ENCODE measurements at regions not wholly inside any gene's neighbourhood (a gene's known extent, or its start where the extent isn't known, plus 50 kb on each side); places are given as distances from the start of the nearest gene placed in this dataset.
"Not testable (repeated sequence)": the region's sequence is repeated elsewhere in the genome, so short reads cannot be mapped to it uniquely, and the experiment has no call there.

DNA sequence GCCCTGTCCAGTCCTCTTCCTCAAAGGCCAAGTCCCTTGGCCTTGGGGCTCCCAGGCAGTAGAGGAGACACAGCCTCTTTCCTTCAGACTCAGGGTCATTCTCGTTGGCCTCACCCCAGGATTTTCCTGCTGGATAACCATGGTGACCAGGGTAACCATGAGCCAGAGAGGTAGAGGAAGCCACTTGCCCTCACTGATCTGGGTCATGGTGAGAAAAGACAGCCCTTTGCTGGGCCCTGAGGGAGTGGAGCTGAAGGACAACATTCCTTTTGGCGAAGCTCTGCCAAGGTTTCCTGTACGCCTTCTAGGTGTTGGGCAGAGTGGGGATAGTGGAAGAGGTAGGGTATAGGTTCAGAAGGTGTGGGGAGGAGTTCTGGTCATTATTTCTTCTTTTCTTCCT lies 53.1 kb upstream of the WNT4 start:
- DNase-seq (ENCODE audit: low read depth) = no peak

DNA sequence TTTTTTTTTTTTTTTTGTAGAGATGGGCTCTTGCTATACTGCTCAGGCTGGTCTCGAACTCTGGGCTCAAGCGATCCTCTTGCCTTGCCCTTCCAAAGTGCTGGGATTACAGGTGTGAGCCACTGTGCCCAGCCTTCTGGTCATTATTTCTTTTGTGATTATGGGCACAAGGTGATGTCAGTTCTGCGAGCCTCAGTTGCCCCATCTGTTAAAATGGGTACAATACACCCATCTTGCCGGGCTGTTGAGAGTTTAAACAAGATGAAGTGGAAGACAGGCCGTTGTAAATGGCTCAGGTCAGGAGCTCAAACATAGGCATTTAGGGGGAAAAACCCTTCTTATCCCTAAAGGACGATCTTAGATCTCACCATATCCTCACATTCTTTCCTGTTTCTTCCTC lies 53.7 kb upstream of the WNT4 start:
- DNase-seq (ENCODE audit: low read depth) = no peak

DNA sequence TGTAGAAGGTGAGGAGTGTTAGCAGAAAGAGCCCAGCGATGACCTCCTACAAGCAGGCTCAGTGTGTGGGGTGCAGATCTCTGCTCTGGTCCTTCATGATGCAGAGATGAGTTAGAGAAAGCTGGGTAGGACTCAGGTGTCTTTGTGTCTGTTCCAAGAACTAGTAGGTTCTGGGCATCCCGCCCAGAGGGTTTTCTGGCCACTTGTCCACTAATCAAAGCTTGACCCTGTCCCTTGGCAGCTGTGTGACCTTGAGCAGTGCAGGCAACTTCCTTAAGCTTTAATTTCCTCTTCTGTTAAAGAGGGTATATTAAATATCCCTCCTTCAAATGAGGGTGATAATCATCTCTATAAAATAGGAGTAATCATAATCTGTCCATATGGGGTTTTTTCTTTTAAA lies 54.7 kb upstream of the WNT4 start:
- DNase-seq (ENCODE audit: low read depth) = no peak

DNA sequence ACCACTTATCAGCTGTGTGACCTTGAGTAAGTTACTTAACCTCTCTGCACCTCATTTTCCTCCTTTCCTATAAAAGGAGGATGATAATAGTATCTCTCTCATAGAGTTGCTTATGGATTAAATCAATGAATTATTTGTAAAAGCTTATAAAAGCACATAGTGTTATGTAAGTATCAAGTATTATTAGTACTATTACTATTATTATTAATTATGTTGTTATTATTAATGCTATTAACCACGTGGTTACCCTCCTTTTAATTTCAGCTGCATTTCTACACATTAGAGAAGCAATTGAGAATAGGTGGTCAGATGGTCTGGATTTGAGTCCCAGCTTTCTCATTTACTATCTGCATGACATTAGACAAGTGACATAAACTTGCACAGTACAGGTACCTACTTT lies 58.1 kb upstream of the WNT4 start:
- no peak for DNase-seq (ENCODE audit: low read depth)

DNA sequence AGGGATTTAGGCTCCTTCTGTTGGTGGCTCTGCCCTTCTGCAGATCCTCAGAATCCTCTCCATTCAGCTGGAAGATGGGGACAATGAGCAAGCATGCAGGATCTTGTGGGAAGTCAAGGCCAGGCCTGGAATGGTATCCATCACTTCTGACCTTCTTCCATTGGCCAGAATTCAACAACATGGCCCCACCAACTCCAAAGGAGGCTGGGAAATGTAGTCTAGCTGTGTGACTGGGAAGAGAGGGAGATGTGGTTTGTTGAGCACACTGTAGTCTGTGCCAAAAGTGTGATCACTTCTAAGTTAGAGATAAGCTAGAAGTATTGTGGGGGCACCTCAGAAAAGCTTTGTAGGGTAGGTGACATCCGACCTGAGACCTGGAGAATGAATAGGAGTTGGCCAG lies 60.4 kb upstream of the WNT4 start:
- no peak for DNase-seq (ENCODE audit: low read depth)

DNA sequence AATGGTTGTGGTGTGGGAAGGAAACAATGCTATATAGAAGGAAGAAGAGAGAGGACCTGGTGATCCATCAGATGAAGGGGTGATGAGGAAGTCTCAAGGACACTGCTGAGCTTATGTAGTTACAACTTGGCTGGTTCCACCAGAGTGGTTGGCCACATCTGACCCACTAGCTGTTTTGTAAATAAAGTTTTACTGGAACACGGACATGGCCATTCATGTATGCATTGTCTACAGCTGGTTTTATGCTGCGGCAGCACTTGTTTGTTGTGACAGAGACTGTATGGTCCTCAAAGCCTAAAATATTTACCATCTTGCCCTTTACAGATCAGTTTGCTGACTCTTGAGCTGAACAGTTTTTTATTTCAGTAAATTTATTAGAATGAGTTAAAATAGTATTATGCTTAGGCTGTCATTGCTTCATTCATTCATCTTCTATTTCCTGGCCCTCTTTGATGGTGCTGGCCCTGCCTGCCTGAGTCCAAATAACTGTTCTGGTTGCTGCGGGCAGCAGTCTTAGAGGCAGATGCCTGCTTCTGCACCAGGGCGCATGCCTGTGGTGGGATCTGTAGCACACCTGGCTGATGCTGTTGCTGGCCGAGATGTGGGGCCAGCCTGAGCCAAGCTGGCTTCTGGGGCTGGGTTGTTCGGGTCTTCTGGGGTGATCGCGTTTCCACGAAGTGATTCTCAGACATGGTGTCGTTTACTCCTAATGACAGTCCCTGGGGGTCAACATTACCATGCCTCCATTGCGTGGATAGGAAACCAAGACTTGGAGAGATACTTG lies 61.4 kb upstream of the WNT4 start:
- DNase-seq (ENCODE audit: low read depth) = no peak

DNA sequence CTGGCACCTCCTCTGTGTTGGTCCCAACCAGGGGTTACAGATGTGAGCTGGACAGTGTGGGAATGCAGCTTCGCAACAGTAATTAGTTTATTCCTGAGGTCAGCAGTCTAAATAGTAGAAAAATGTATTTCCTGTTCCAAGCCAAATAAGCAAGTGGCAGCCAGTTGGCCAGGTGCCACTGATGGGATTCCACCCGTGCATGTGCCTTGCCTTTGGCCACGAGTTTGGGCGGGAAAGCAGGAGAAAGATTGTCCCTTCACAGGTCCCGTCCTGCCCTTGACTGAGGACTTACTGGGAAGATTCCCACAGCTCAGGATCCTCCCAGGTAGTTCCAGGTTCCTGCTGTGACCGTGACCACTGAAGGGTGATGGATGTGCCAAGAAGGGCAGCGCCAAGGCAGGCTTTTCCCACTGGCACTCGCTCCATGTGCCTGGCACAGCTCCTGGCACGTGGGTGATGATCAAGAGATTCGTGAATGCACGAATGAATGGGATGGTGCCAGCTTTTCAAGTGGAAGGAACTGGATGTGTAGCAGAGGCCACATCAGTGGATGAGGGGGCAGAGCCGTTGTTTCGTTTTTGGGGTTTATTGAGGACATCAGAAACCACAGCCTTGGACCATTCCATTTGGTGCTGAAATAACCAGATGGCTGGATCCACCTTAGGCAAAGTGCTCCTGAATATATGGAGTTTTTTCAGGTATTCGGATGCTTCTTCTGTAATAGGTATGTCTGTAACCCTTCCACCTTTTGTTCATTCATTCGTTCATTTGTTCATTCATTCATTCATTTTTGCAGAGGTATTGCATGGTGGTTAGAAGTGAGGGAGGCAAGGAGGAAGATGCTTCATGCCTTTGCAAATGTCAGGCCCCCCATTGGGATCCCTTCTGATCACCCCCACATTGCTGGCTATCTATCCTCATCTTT lies 62.4 kb upstream of the WNT4 start:
- DNase-seq (ENCODE audit: low read depth) = no peak

DNA sequence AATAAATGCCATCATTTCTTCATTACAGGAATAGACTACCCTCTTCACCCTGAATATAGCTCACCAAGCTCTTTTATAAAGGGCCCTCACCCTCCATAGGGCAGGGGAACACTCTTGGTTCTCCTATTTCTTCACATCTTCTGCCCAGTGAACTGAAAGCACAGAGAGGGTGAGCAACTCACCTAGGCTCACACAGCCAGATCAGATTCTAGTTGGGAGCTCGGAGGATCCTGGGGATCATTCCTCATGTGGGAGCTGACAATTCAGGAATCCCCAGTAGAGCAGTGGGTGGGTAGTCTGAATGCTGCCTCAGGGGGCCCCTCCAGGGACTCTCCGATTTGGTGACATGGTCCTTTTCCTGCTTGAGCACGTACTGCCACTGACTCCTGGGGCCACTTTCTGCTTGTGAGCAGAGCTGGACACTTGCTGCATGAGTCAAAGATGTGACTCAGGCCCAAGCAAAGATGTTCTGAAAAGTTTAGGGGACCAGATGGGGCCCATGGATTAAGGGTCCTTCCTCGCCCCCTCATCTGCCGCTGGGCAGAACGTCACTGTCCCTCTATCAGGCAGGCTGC lies 63.7 kb upstream of the WNT4 start:
- DNase-seq (ENCODE audit: low read depth) = no peak

DNA sequence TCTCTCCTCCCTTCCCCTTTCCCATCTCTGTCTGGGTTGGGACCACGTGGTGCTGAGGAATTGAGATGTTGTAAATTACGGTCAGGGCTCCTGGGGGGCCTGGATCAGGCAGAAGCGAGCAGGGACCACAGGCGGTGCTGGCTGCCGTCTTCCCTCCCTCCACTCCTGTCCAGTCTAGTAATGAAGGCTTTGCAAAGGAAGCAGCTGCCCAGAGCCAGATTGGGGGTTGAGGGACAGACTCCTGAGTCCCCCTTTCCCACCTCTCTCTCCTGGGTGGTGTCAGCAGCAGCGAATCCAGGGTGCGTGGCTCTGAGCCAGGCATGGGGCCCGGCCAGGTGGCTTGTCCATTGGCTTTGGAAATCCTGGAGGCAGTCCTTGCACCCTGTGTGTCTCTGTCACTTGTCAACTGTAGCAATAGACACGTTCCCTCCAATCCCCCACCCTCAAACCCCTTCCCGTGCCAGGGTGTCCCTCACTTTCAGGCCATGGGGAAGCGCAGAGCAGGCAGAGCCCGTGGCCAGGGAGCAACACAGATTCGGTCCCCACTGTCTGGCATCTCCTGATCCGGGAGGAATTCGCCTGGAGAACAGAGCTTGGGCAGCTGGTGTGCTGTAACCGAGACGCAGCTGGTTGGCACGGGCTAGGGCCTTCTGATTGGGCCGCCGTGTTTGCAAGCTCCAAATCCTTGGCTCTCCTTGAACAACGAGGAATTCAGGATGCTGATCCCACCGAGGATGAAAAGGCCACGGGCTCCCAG lies 64.8 kb upstream of the WNT4 start:
- no peak for DNase-seq (ENCODE audit: low read depth)

DNA sequence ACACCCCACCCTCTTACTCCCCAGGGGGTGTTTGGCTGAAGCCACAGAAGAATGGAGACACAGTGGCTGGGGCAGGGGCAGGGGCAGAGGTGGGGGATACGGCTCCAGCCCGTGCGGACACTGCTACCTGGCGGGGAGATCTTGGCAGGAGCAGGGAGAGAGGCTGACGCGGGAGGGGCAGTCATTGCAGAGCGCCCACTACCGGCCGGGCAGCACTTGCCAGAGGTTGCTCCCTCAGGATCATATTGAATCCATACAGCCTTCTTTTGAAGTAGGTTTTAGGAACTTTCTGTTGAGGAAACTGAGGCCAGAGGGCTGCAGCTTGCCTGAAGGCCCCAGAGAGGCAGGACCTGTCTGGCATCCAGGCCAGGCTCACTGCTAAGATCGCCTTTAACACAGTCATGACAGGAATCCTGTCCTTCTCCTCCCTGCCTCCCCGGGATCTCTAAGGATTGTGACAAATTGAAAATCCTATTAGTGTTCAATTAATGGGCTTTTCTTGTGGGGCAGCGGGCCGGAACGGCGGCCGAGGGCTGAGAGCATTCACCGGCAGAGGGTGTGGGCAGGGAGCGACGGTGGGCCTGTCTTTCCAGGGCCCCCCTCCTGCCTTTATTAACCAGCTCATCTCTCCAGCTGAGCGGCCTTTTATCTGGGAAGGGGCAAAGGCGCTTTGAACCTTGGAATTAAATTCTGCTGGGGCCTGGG lies 65.5 kb upstream of the WNT4 start:
- no peak for DNase-seq (ENCODE audit: low read depth)

DNA sequence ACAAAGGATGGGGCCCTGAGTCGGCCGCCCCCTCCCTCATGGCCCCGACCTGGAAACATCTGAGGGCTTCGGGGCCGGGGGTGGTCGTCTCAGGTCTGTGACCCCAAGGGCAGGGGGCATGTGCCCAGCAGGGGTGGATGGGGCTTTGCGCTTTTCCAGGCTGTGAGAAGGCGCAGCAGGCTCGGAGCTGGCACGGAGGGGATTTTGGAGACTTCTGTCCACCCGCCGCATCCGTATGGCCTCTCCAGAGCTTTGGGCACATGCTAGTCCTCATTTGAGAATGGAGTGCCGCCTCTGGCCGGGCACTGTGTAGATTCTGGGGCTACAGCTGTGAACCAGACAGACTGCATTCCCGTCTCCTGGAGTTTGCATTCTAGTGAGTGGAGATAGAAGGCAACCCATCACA lies 66.1 kb upstream of the WNT4 start:
- DNase-seq (ENCODE audit: low read depth) = no peak

DNA sequence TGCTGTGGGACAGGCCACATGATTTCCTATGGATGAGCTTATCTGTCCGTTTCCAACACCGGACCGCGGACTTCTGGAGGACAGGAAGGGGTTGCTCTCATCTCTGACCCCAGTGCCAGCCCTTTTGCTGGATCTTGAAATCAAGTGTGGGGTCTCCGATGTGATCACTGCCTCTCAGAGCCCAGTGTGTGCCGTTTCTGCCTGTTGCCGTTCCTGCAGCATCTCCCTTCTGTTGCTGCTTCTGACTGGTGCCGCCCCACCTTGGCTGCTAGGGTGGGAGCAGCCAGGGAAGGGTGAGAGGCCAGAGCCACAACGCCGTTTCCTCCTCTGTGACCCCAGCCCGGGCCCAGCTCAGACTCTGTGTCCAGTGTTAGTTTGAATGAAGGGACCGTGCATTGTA lies 67.3 kb upstream of the WNT4 start:
- no peak for DNase-seq (ENCODE audit: low read depth)

DNA sequence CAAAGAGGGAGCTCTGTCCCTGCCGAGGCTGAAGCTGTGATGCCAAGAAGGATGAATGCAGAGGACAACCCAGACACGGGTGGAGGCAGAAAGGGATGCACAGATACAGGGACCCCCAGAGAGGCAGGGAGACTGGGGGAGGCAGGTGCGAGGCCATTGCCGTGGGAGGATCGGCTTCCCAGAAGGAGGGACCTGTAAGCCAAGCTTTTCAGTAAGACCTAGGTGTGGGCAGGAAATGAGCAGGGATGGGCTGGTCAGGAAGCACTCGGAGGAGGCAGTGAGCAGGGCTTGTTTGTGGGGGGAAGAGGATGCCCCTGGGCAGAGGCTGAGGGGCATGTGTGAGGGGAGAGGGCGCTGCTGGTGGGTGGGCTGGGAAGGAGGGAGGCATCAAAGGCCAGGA lies 67.7 kb upstream of the WNT4 start:
- DNase-seq (ENCODE audit: low read depth) = no peak

DNA sequence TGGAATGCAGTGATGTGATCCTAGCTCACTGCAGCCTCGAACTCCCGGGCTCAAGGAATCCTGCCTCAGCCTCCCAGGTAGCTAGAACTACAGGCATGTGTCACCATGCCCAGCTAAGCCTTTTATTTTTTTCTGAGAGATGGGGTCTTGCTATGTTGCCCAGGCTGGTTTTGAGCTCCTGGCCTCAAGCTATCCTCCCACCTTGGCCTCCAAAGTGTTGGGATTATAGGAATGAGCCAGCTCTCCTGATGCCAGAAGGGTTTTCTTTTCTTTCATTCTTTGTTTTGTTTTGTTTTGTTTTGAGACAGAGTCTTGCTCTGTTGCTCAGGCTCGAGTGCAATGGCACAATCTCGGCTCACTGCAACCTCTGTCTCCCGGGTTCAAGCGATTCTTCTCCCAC lies 68.6 kb upstream of the WNT4 start:
- not testable (repeated sequence) for DNase-seq (ENCODE audit: low read depth)

DNA sequence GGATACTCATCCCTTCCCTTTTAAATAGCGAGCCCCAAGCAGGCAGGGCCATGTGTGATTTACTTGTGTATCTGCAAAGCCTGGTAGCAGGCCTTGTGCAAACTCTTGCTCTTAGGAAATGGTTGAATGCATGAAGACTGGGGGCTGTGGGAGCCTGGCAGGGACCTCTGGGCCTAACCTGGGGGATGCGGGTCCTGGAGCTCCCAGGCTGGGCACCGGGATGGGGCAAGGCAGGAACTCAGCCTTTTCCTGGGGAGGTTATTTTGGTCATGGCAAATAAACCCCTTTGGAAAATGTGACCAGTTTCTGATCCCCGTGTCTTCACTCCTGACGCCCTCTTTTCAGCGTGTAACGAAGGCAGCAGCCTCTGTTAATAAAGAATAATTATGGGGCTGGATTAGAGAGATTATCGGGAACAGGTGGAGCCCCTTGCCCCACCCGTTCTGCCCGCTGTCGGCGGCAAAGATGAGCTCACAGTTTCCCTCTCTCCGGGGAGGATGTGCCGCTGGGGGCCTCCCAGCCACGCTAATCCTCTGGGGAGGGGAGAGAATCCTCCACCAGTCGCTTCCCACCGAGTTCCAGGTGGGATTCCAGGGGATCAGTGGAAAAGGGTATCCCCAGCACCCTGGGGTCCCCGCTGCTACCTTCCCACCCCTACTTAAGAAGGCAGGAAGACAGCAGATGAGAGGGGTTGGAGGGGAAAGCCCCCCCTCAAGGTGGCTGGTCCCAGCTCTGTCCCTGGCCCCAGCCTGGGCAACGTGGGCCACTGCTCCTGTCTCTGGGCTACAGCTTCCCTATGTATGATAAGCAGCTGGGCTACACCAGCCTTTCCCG lies 69.7 kb upstream of the WNT4 start:
- DNase-seq (ENCODE audit: low read depth) = no peak

DNA sequence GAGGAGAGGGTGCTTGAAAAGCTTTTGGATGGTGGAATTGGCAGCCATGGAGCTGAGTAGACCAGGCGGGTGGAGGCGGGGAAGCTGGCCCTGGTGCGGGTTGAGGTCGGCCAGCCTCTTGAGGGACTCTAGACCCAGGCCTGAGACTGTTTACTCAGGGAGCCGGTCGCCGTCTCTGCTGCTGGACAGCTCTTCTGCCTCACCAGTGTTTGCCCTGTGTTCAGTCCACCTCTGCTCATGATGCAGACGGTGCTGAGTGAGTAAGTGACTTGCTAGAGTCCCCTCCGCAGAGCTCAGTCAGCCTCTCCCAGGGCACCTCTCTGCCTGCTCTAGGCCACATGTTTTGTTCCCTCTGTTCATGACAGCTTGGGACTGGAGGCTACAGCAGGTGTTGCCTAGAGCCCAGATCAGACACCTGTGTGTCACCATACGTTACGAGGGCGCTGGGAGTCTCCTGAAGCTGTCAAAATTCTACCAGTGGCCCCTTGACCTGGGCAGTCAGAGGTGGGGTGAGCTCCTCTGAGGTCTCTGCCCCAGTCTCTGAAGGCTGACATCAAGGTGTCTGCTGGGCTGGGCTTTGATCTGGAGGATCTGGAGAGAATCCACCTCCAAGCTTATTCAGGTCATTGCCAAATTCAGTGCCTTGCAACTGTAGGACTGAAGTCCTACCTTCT lies 73.5 kb upstream of the WNT4 start:
- DNase-seq (ENCODE audit: low read depth) = no peak

DNA sequence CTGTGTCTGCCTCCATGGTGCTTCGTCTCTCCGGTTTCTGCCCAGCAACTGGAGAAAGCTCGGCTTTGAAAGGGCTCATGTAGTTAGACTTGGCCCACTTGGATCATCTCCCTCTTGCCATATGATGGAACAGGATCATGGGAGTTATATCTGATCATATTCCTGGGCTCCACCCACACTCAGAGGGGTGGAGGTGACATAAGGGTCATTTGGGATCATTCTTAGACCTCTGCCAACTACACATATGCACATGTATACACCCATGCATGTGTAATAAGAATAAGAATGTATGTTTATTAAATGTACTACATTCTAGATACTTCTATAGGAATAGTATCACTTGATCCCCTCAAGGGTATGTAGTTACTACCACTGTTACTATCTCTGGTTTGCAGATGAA lies 74.1 kb upstream of the WNT4 start:
- no peak for DNase-seq (ENCODE audit: low read depth)

DNA sequence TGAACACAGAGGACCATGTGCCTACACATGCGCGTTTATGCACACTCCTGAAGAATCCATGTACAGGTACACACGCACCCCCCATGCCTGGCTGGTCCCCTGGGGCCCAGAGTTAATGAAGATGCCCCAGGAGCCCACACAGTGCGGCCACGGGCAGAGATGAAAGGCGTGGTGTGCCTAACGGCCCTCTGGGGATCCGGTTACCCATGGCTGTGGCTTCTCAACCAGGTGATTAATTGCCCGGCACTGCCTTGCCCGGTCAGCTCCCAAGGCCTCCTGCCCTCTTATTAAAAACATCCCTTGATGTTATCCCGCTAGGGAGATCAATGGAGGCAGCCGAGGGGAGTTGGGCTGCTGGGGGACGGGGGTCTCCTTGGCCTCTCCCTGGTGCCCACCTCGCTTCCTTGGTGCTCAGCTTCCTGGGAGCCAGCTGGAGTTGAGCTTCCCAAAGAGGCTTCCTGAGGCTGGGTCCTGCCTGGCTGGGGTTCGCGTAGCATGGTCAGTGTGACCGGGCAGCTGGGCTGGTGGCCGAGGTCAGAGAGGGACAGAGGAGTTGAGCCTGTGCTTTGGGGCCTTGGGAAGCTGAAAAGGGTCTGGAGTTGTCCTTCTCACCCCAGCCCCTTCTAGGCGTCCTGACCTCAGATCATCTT lies 75.0 kb upstream of the WNT4 start:
- no peak for DNase-seq (ENCODE audit: low read depth)

DNA sequence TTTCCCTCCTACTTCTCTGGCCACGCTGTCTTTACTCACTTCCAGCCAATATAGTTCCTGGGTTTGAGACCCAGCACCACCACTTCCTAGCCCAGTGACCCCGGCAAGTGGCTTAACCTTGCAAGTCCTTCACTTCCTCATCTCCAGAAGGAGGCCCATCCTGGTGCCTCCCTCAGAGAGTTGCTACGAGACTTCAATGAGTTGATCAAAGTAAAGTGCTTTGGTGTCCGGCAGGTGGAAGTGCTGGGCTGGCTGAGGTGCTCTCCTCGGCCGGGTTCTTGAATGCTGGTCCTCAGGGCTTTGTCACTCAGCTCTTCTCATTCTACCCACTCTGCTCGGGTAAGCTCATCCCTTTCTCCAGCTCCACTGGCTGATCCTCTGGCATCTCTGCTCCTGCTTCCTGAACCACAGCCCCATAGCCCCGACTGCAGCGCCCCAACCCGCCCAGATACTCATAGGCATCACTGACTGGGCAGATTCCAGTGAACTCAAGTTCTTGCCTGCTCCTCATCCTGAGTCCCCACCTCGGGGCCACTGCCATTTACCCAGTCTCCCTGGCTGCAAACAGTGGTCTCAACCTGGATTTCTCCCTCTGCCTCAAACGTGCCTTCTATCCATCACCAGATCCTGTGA lies 75.8 kb upstream of the WNT4 start:
- DNase-seq (ENCODE audit: low read depth) = no peak
